Loucy (cell line): ENCODE measurements at regions not wholly inside any gene's neighbourhood (a gene's known extent, or its start where the extent isn't known, plus 50 kb on each side); places are given as distances from the start of the nearest gene placed in this dataset.

Source experiments
- H2AFZ ChIP-seq: fragments of 200-600 bp; sonication (generic); 2 replicates; pipeline ENCODE4 v1.6.0; 2016; ENCODE audit warnings: antibody characterized with exemption, mild to moderate bottlenecking, low read length, moderate library complexity
- H3F3A ChIP-seq: fragments of 200-600 bp; 2 replicates; pipeline ENCODE4 v1.6.0; 2016; ENCODE audit warnings: antibody characterized with exemption, low read depth, mild to moderate bottlenecking
- H3K27me3 ChIP-seq: fragments of 200-600 bp; sonication (generic); 2 replicates; pipeline ENCODE4 v1.6.1; 2014; ENCODE audit warnings: low read length, mild to moderate bottlenecking; ENCODE audit not compliant: insufficient read depth, poor library complexity, severe bottlenecking
- H3K36me3 ChIP-seq: fragments of 200-600 bp; sonication (generic); 2 replicates; pipeline ENCODE4 v1.6.1; 2016; ENCODE audit warnings: low read length; ENCODE audit not compliant: insufficient read depth
- H3K4me1 ChIP-seq: fragments of 200-600 bp; sonication (generic); 2 replicates; pipeline ENCODE4 v1.5.1; 2014; ENCODE audit warnings: low read length, mild to moderate bottlenecking; ENCODE audit not compliant: insufficient read depth, poor library complexity, severe bottlenecking
- H3K4me2 ChIP-seq: fragments of 200-600 bp; sonication (generic); 2 replicates; pipeline ENCODE4 v1.6.0; 2014; ENCODE audit warnings: antibody characterized with exemption, low read length, low read depth, mild to moderate bottlenecking; ENCODE audit not compliant: poor library complexity, severe bottlenecking
- H3K4me3 ChIP-seq: fragments of 200-600 bp; sonication (generic); 2 replicates; pipeline ENCODE4 v1.5.1; 2014; ENCODE audit warnings: low read length, mild to moderate bottlenecking, mixed read lengths; ENCODE audit not compliant: poor library complexity, severe bottlenecking
- H3K79me2 ChIP-seq: fragments of 200-600 bp; sonication (generic); 2 replicates; pipeline ENCODE4 v1.6.1; 2014; ENCODE audit warnings: low read length; ENCODE audit not compliant: insufficient read depth
- H3K9ac ChIP-seq: fragments of 200-600 bp; sonication (generic); 2 replicates; pipeline ENCODE4 v1.6.0; 2014; ENCODE audit warnings: mild to moderate bottlenecking, low read depth, low read length, moderate library complexity; ENCODE audit not compliant: poor library complexity, severe bottlenecking
- H3K9me2 ChIP-seq: fragments of 200-600 bp; sonication (generic); replicated peaks from 2 replicates; pipeline ENCODE4 v1.6.1; 2016; ENCODE audit warnings: low read depth, low read length, mixed read lengths
- H3K9me3 ChIP-seq: fragments of 200-600 bp; sonication (generic); 2 replicates; pipeline ENCODE4 v1.6.1; 2014; ENCODE audit warnings: mild to moderate bottlenecking, antibody characterized with exemption, low read length, low read depth; ENCODE audit not compliant: insufficient read depth
- H4K20me1 ChIP-seq: fragments of 200-600 bp; sonication (generic); 2 replicates; pipeline ENCODE4 v1.6.0; 2014; ENCODE audit warnings: antibody characterized with exemption, low read length, mild to moderate bottlenecking; ENCODE audit not compliant: insufficient read depth, poor library complexity, severe bottlenecking
- CTCF ChIP-seq: fragments of 200-600 bp; sonication (generic); conservative IDR thresholded peaks from 2 replicates; pipeline ENCODE4 v1.5.1; 2014; ENCODE audit warnings: mild to moderate bottlenecking, antibody characterized with exemption, low read length
- EZH2phosphoT487 ChIP-seq: fragments of 200-600 bp; IDR thresholded peaks from 2 replicates; pipeline ENCODE4 v1.6.1; 2018; ENCODE audit warnings: antibody characterized with exemption, mild to moderate bottlenecking, moderate library complexity, borderline replicate concordance

DNA sequence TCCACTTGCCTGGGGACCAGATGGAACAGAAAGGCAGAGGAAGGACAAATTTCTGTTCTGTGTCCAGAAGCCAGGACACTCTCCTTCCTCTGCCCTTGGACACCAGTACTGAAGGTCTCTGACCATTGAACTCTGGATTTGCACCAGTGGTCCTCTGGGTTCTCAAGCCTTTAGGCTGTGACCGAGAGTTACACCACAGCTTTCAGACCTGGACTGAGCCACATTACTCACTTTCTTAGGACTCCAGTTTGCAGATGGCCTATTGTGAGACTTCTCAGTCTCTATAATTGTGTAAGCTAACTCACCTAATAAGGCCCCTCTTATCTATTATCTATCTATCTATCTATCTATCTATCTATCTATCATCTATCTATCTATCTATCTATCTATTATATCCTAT is 295.3 kb upstream of the GALNTL6 start:
- Histone ChIP-seq H3K4me1 (no peaks in the 10 kb centered on the region), H3K27me3 (no peaks in the 10 kb centered on the region), H3K9ac (no peak overlapping the region), H4K20me1 (no peaks in the 10 kb centered on the region), H3K36me3 (no peaks in the 10 kb centered on the region), H3K9me2 (no peaks in the 10 kb centered on the region), H3K9me3 (no peaks in the 10 kb centered on the region), H3F3A (no peaks in the 10 kb centered on the region), H3K4me2 (no peak overlapping the region), H3K4me3 (no peak overlapping the region), H2AFZ (no peak overlapping the region), H3K79me2 (no peaks in the 10 kb centered on the region)
- TF ChIP-seq CTCF (no peak), EZH2phosphoT487 (no peak)

DNA sequence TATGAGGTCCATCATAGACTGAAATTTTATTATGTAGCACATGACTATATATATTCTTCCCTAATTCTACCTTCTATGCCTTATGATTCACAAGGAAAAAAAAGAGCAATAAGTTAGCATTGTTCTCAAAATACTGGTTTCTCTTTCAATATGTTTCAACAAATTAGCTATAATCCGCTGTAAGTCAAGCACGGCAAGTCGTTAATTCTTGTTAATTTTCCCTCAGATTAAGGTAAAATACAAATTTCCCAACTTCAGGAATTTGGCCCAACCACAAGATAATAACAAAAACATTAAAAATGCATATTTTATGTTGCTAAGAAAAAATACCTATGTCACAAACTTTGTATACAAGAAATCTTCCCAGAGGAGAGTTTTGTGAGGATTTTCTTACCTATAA is 296.5 kb upstream of the GALNTL6 start:
- no peaks in the 10 kb centered on the region for H3K9me2 ChIP-seq
- H3K79me2 ChIP-seq, result no peaks in the 10 kb centered on the region
- no peaks in the 10 kb centered on the region for H4K20me1 ChIP-seq
- H3K36me3 ChIP-seq, result no peaks in the 10 kb centered on the region
- no peaks in the 10 kb centered on the region for H3K4me1 ChIP-seq
- no peaks in the 10 kb centered on the region for H3K27me3 ChIP-seq
- no peak for TF ChIP-seq EZH2phosphoT487
- no peak for TF ChIP-seq CTCF
- H3K4me3 ChIP-seq, result no peak overlapping the region
- H3F3A ChIP-seq, result no peaks in the 10 kb centered on the region
- no peaks in the 10 kb centered on the region for H3K9me3 ChIP-seq
- H2AFZ ChIP-seq, result no peak overlapping the region
- no peak overlapping the region for H3K9ac ChIP-seq
- H3K4me2 ChIP-seq, result no peak overlapping the region

GRCh38 chr4:171484681-171485080 is 328.5 kb upstream of the GALNTL6 start:
- H3K36me3 ChIP-seq, result no peaks in the 10 kb centered on the region
- H3K79me2 ChIP-seq, result no peaks in the 10 kb centered on the region
- no peak overlapping the region for H2AFZ ChIP-seq
- no peaks in the 10 kb centered on the region for H3K9me3 ChIP-seq
- H3K27me3 ChIP-seq, result no peaks in the 10 kb centered on the region
- TF ChIP-seq CTCF, result no peak
- TF ChIP-seq EZH2phosphoT487, result no peak
- H3K4me3 ChIP-seq, result no peak overlapping the region
- H3K4me1 ChIP-seq, result no peaks in the 10 kb centered on the region
- no peaks in the 10 kb centered on the region for H3K9me2 ChIP-seq
- no peak overlapping the region for H3K9ac ChIP-seq
- no peaks in the 10 kb centered on the region for H3F3A ChIP-seq
- H4K20me1 ChIP-seq, result no peaks in the 10 kb centered on the region
- no peak overlapping the region for H3K4me2 ChIP-seq
